GM12872 (cell line): ENCODE measurements at regions not wholly inside any gene's neighbourhood (a gene's known extent, or its start where the extent isn't known, plus 50 kb on each side); places are given as distances from the start of the nearest gene placed in this dataset.

ENCODE experiments used
- CTCF ChIP-seq: IDR thresholded peaks from 3 replicates; pipeline ENCODE4 v1.5.1; 2011; ENCODE audit warnings: low read depth, mild to moderate bottlenecking, low read length, moderate library complexity; ENCODE audit not compliant: insufficient read depth

- no peak for TF ChIP-seq CTCF
These were observed 645.2 kb downstream of the LMO4 start for GRCh38 chr1:87973896-87974295.

- no peak for TF ChIP-seq CTCF
These were observed 647.6 kb downstream of the LMO4 start for GRCh38 chr1:87976316-87976715.

GRCh38 chr1:87977145-87977544 is 648.5 kb downstream of the LMO4 start:
- no peak for TF ChIP-seq CTCF

GRCh38 chr1:87979079-87979478 is 650.4 kb downstream of the LMO4 start:
- no peak for TF ChIP-seq CTCF

GRCh38 chr1:87980494-87980893 is 651.8 kb downstream of the LMO4 start:
- TF ChIP-seq CTCF = no peak

GRCh38 chr1:87981386-87981785 is 652.7 kb downstream of the LMO4 start:
- TF ChIP-seq CTCF = no peak

GRCh38 chr1:87981810-87982209 is 653.1 kb downstream of the LMO4 start:
- TF ChIP-seq CTCF = no peak

- TF ChIP-seq CTCF = no peak
These were observed 655.2 kb downstream of the LMO4 start for GRCh38 chr1:87983841-87984240.
